ENCODE measurements at regions not wholly inside any gene's neighbourhood (a gene's known extent, or its start where the extent isn't known, plus 50 kb on each side); places are given as distances from the start of the nearest gene placed in this dataset.
"Not testable (repeated sequence)": the region's sequence is repeated elsewhere in the genome, so short reads cannot be mapped to it uniquely, and the experiment has no call there.

DNA sequence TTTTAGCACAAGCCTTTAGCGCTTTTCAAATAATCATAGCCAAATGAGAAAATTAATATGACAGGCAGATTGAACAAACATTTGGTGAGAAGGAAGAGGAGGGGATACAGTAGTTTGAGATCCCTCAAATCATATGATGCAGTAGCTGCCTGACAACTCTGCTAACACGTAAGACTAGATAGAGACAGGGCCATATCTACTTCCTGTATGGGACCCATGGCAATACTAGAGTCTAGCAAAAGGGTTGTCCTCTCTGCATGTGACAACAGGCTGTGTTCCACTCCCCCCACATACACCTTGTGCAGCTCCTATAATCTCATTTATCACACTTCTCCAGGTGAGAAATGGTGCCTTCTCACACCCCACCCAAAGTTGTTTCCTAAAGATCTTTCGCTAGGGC, 106.3 kb upstream of the NBPF26 start:
- not testable (repeated sequence) for DNase-seq (ENCODE audit: low spot score)

GRCh38 chr1:120619867-120620692, 103.7 kb upstream of the NBPF26 start:
- DNase-seq (ENCODE audit: low spot score) = not testable (repeated sequence)

GRCh38 chr1:120620693-120620969, 103.1 kb upstream of the NBPF26 start:
- not testable (repeated sequence) for DNase-seq (ENCODE audit: low spot score)

GRCh38 chr1:120621278-120621677, 102.5 kb upstream of the NBPF26 start:
- DNase-seq (ENCODE audit: low spot score) = not testable (repeated sequence)

- not testable (repeated sequence) for DNase-seq (ENCODE audit: low spot score)
Observed at GRCh38 chr1:120623539-120623938, 100.2 kb upstream of the NBPF26 start.

DNA sequence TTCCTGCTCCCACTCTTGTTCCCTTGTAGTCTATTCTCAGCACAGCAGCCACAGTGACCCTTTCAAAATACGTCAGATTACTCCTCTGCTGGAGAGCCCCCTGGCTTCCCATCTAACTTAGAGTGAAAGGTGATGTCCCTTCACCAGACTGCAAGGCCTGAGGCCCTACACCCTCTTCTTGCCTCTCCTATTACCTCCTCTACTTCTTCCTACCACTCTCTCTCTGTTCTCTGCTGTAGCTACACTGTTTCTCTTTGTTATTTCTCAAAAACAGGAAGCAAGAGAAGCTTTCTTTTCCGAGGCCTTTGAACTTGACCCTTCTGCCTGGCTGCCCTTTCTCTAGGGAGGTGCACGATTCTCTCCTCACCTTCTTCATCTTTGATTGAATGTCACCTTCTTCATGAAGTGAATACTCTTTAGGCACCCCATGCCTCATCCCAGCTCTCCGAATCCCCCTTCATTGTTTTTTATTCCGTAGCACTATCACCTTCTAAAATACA, 99.1 kb upstream of the NBPF26 start:
- DNase-seq (ENCODE audit: low spot score) = not testable (repeated sequence)

- DNase-seq (ENCODE audit: low spot score) = not testable (repeated sequence)
Observed at GRCh38 chr1:120629832-120630455, 93.8 kb upstream of the NBPF26 start.

DNA sequence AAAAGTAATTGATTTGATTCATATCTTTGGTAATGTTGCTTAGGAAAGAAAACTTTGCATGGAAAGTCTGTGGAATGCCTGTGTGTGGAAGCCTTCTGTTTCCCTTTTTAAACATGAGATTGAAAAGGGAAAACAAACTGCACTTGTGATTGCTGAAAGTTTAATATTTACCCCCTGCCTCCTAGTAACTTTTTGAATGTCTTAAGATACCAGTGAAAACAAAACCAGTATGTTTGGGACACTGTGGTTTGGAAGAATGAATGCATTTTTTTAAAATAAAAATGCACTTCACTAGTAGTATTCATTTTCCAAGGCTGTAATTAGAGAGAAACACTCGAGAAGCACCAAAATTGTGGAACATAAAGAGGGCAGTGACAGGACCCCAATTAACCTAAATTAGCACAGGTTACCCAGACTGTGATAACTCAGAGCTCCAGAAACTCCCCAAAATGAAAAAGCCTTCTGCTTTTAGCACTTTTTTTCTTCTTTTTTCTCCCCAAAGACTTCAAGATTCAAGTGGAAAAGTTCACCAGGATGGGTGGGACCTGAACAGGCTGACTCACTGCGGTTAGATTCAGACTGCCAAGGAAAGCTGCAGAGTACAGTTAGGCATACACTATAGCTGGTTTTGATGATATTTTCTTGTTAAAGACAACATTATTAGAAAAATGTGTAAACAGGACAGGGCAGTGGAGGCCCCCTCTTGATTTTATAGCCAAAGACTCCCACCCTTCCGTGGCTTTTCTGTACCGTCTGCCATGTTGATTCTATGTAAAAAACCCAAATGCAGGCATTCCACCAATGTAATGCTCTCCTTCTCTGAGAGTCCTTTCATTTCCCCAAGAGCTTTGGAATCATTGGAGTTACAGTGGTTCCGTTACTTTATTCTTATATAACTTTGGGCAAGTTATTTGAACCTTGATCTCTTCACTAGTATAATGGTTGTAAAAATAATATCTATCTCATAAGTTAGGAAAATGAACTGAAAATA, 88.6 kb upstream of the NBPF26 start:
- DNase-seq (ENCODE audit: low spot score) = not testable (repeated sequence)

GRCh38 chr1:120640261-120641013, 83.3 kb upstream of the NBPF26 start:
- not testable (repeated sequence) for DNase-seq (ENCODE audit: low spot score)

DNA sequence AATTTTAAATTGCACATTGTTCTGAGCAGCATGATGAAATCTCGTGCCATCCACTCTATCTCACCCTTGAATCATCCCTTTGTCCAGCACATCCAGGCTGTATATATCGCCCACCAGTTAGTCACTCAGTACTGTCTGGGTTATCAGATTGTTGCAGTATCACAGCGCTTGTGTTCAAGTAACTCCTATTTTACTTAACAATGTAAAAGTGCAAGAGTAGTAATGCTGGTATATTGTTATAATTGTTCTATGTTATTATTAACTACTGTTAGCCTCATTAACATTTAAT, 82.8 kb upstream of the NBPF26 start:
- not testable (repeated sequence) for DNase-seq (ENCODE audit: low spot score)

GRCh38 chr1:120647182-120647581, 76.6 kb upstream of the NBPF26 start:
- DNase-seq (ENCODE audit: low spot score) = not testable (repeated sequence)

GRCh38 chr1:120648915-120649623, 74.7 kb upstream of the NBPF26 start:
- DNase-seq (ENCODE audit: low spot score) = not testable (repeated sequence)

DNA sequence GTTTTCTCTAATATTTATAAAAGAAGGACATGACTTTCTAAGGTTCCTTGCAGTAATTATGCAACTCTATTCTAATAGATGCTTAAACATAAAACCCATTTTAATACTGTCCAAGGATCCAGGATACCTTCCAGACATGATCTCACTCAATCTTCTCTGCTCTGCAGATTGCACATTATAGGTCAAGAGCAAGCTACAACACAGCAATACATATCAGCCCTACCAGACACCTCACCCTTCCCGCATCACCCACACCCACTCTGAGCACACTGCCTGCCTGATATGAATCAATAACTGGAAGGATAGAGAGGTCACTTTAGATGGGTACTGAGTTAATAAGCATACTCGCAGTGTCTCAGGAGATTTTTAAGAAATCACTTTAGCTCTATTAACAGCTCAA, 74.0 kb upstream of the NBPF26 start:
- DNase-seq (ENCODE audit: low spot score) = not testable (repeated sequence)

GRCh38 chr1:120654114-120654513, 69.6 kb upstream of the NBPF26 start:
- not testable (repeated sequence) for DNase-seq (ENCODE audit: low spot score)

DNA sequence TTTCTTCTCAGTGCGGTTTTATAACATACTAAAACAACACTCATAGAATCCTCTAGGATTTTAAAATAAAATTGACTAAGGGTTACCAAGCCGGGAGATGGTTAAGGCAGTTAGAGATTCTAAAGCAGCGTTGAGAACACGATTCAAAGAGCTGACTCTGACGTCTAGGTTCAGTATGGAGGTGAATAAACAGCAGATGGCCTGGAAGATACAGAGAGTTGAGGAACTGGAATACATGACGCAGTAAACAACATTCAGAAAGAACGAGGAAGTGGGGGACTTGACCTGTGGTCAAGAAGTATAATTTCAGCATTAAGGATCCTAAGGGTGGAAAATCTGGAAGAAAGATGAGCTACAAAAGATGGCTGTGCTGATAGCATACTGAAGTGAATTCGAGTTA, 68.4 kb upstream of the NBPF26 start:
- DNase-seq (ENCODE audit: low spot score) = not testable (repeated sequence)

DNA sequence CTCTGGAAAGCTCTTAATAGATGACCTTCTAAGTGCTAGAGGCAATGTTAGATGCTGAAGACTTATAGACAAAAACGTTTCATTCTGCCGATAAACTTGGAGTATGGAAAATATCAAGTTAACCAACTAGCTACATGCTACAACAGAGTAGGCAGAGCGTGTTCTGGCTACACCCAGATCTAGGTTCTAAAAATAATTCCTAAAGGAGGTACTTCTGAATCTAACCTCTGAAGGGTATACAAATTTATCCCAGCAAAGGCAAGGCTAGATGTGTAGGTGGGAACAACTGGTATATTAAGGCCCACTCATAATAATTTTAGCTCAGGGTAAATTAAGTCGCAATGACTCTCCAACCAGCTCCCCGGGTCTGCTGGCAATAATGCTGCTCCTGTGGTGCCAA, 67.6 kb upstream of the NBPF26 start:
- DNase-seq (ENCODE audit: low spot score) = not testable (repeated sequence)

- not testable (repeated sequence) for DNase-seq (ENCODE audit: low spot score)
Observed at GRCh38 chr1:120657804-120658203, 65.9 kb upstream of the NBPF26 start.

GRCh38 chr1:120658622-120659021, 65.1 kb upstream of the NBPF26 start:
- DNase-seq (ENCODE audit: low spot score) = not testable (repeated sequence)

DNA sequence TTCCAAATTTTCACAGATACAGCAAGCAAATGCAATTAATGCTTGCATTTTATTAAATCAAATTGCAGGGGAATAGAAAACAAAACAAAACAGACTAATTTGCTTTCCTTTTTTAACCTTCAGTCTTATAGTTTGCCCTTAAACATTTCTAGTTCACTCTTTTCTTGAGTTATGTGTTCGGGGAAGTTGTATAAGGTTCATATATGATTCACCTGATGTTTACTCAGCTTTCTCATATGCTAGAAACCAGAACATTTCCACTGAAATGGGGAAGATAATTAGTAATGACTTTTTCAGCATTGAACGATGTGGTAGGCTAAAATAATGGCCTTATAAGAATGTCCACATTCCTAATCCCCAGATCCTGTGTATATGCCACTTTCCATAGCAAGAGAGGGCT, 64.6 kb upstream of the NBPF26 start:
- DNase-seq (ENCODE audit: low spot score) = not testable (repeated sequence)

DNA sequence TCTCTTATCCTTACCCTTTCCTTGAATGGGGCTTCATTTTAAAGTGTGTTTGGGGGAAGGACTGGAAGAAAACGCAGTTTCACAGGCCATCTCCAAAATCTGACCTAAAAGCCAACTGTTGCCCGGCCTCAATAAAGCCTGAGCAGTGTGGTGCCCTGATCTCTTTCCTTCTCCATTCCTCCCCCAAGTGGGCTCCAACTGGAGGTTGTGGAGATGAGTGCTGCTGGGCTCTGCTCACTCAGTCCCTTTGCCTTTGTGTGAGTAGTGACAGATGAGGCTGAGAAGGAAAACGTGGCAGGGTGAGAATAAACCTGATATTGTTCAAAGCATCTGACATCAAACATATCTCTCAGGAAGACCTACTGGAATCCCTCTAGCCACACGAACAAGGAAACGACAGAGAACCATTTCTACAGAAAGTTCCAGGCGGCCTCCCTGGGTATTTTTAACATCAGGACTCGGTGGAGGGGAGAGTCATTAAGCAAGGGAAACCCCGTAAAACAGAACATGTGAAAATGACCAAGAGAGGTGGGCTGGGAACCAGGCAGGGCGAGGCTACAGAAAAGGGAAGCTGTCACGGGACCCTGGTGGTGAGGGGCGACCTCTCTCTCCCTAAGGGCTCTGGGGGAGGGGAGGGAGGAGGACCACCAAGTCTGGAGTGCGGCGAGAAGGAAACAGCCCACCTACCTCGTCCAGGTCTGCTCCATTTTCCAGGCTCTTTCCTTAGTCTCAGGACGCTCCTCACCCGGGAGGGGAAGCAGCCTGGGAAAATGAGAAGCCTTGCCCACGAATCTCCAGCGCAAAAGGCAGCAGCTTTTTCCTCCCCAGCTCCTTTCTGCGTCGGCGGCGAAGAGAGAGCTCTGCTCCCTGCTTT, 59.1 kb upstream of the NBPF26 start:
- not testable (repeated sequence) for DNase-seq (ENCODE audit: low spot score)

All from CD4-positive, alpha-beta T cell treated with Interleukin-15 for 4 hours (primary cell).